ENCODE measurements at regions not wholly inside any gene's neighbourhood (a gene's known extent, or its start where the extent isn't known, plus 50 kb on each side); places are given as distances from the start of the nearest gene placed in this dataset.

GRCh38 chr12:27907766-27908165, 64.8 kb downstream of the PTHLH start:
- Mint-ChIP-seq H3K27ac (no peak overlapping the region), H3K36me3 (no peaks in the 10 kb centered on the region), H3K4me1 (no peaks in the 10 kb centered on the region), H3K27me3 (peaks cover 6% of the 10 kb centered on the region), H3K9me3 (peaks cover 5% of the 10 kb centered on the region), H3K4me3 (no peak overlapping the region)

DNA sequence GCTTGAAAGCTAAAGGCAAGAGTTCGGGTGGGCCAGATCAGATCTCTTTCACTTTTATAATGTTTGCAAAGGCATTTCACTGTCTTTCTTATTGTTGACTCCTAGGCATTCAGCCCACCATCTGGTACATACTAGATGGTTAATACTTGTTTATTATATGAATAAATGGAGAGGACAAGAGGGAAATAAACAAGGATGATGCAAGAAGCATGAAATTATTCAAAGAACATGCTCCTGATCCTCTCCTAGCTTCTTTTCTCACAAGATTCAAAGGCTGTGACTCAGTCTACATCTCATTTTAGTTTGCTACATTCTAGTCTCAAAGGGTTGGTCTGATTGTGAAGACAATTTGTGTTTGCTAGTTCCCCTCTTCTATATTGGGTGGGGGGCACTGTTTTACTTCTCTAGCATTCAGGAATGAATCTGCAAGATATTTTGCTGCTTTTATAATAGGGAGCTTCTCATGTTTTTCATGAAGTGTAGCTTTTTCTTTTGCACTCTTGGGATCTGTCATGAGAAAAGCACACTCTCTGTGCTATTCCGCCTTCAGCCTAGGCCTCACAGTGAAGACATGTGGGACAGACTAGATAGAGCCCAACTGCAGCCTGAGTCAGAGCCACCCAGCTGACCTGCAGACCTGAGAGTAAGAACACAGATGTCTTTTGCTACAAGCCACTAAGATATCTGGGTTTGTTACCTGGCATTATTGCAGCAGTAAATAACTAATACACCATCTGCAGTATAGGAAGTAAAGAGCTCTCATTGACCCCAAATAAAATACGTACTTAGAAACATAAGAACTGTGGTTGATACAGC, 65.7 kb downstream of the PTHLH start:
- Mint-ChIP-seq H3K36me3 (no peaks in the 10 kb centered on the region), H3K27me3 (peaks cover 6% of the 10 kb centered on the region), H3K9me3 (peaks cover 5% of the 10 kb centered on the region), H3K4me3 (no peak overlapping the region), H3K4me1 (no peaks in the 10 kb centered on the region), H3K27ac (no peak overlapping the region)

DNA sequence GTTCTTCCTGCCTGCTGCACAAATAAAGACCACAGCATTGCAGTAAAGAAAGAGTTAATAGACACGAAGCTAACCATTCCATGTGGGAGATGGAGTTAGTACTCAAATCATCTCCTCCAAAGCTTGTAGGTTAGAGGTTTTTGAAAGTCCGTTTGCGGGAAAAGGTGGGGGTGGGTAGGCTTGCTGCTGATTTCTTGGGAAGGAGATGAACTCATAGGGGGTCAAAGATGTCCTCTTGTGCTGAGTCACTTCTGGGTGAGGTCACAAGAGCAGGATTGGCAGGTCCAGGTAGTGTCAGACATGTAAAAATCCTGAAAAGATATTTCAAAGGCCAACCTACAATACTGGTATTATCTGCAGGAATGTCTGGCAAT, 66.4 kb downstream of the PTHLH start:
- Mint-ChIP-seq H3K9me3 (peaks cover under 1% of the 10 kb centered on the region), H3K4me3 (no peak overlapping the region), H3K27me3 (peaks cover 3% of the 10 kb centered on the region), H3K4me1 (no peaks in the 10 kb centered on the region), H3K27ac (no peak overlapping the region), H3K36me3 (no peaks in the 10 kb centered on the region)

- peaks cover 3% of the 10 kb centered on the region for H3K27me3 Mint-ChIP-seq
- no peaks in the 10 kb centered on the region for H3K9me3 Mint-ChIP-seq
- H3K27ac Mint-ChIP-seq = no peak overlapping the region
- no peaks in the 10 kb centered on the region for H3K4me1 Mint-ChIP-seq
- H3K4me3 Mint-ChIP-seq = no peak overlapping the region
- no peaks in the 10 kb centered on the region for H3K36me3 Mint-ChIP-seq
These were observed 67.0 kb downstream of the PTHLH start for GRCh38 chr12:27905285-27906126.

- H3K36me3 Mint-ChIP-seq = no peaks in the 10 kb centered on the region
- no peaks in the 10 kb centered on the region for H3K9me3 Mint-ChIP-seq
- H3K27me3 Mint-ChIP-seq = peaks cover 2% of the 10 kb centered on the region
- no peak overlapping the region for H3K27ac Mint-ChIP-seq
- no peak overlapping the region for H3K4me3 Mint-ChIP-seq
- no peaks in the 10 kb centered on the region for H3K4me1 Mint-ChIP-seq
These were observed 69.9 kb downstream of the PTHLH start for GRCh38 chr12:27902651-27903050.

- Mint-ChIP-seq H3K27ac (no peak overlapping the region), H3K4me1 (no peaks in the 10 kb centered on the region), H3K4me3 (no peak overlapping the region), H3K9me3 (no peaks in the 10 kb centered on the region), H3K27me3 (peaks cover 2% of the 10 kb centered on the region), H3K36me3 (no peaks in the 10 kb centered on the region)
These were observed 70.6 kb downstream of the PTHLH start for GRCh38 chr12:27901959-27902358.

- Mint-ChIP-seq H3K27ac (no peak overlapping the region), H3K4me1 (no peaks in the 10 kb centered on the region), H3K9me3 (no peaks in the 10 kb centered on the region), H3K4me3 (no peak overlapping the region), H3K27me3 (peaks cover 2% of the 10 kb centered on the region), H3K36me3 (no peaks in the 10 kb centered on the region)
These were observed 71.3 kb downstream of the PTHLH start for GRCh38 chr12:27900920-27901879.

GRCh38 chr12:27899151-27899661, 73.3 kb downstream of the PTHLH start:
- Mint-ChIP-seq H3K9me3 (no peaks in the 10 kb centered on the region), H3K4me3 (no peak overlapping the region), H3K27me3 (peaks cover 7% of the 10 kb centered on the region), H3K4me1 (no peaks in the 10 kb centered on the region), H3K27ac (peak overlapping the region; percentile 37), H3K36me3 (no peaks in the 10 kb centered on the region)

GRCh38 chr12:27898022-27898421, 74.5 kb downstream of the PTHLH start:
- Mint-ChIP-seq H3K27ac (no peak overlapping the region), H3K4me1 (no peaks in the 10 kb centered on the region), H3K36me3 (no peaks in the 10 kb centered on the region), H3K9me3 (no peaks in the 10 kb centered on the region), H3K4me3 (no peak overlapping the region), H3K27me3 (peaks cover 5% of the 10 kb centered on the region)

- H3K27me3 Mint-ChIP-seq = peaks cover 5% of the 10 kb centered on the region
- H3K9me3 Mint-ChIP-seq = no peaks in the 10 kb centered on the region
- H3K4me1 Mint-ChIP-seq = no peaks in the 10 kb centered on the region
- no peak overlapping the region for H3K27ac Mint-ChIP-seq
- H3K4me3 Mint-ChIP-seq = no peak overlapping the region
- no peaks in the 10 kb centered on the region for H3K36me3 Mint-ChIP-seq
These were observed 76.0 kb downstream of the PTHLH start for GRCh38 chr12:27896419-27896990.

- H3K4me1 Mint-ChIP-seq = no peaks in the 10 kb centered on the region
- no peak overlapping the region for H3K27ac Mint-ChIP-seq
- no peaks in the 10 kb centered on the region for H3K36me3 Mint-ChIP-seq
- H3K27me3 Mint-ChIP-seq = peaks cover 5% of the 10 kb centered on the region
- H3K9me3 Mint-ChIP-seq = no peaks in the 10 kb centered on the region
- no peak overlapping the region for H3K4me3 Mint-ChIP-seq
These were observed 78.2 kb downstream of the PTHLH start for GRCh38 chr12:27894309-27894708.

DNA sequence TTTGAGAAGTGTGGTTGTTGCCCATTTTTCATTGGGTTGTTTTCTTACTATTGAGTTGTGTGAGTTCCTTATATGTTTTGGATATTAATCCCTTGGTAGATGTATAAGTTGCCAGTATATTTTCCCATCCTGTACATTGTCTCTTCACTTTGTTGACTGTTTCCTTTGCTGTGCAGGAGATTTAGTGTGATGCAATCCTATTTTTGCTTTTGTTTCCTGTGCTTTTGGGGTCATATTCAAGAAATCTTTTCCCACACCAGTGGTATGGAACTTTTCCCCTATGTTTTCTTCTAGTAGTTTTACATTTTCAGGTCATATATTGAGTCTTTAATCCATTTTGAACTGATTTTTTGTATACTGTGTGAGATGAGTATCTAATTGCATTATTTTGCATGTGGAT, 92.8 kb downstream of the PTHLH start:
- peaks cover 3% of the 10 kb centered on the region for H3K36me3 Mint-ChIP-seq
- H3K27ac Mint-ChIP-seq = no peak overlapping the region
- H3K27me3 Mint-ChIP-seq = no peaks in the 10 kb centered on the region
- peaks cover 15% of the 10 kb centered on the region for H3K4me1 Mint-ChIP-seq
- no peak overlapping the region for H3K4me3 Mint-ChIP-seq
- peaks cover 15% of the 10 kb centered on the region for H3K9me3 Mint-ChIP-seq

- H3K27me3 Mint-ChIP-seq = no peaks in the 10 kb centered on the region
- H3K36me3 Mint-ChIP-seq = peaks cover 5% of the 10 kb centered on the region
- peaks cover 36% of the 10 kb centered on the region for H3K4me1 Mint-ChIP-seq
- peaks cover 15% of the 10 kb centered on the region for H3K9me3 Mint-ChIP-seq
- no peak overlapping the region for H3K4me3 Mint-ChIP-seq
- H3K27ac Mint-ChIP-seq = no peak overlapping the region
These were observed 95.6 kb upstream of the MANSC4 start for GRCh38 chr12:27875677-27876076.

DNA sequence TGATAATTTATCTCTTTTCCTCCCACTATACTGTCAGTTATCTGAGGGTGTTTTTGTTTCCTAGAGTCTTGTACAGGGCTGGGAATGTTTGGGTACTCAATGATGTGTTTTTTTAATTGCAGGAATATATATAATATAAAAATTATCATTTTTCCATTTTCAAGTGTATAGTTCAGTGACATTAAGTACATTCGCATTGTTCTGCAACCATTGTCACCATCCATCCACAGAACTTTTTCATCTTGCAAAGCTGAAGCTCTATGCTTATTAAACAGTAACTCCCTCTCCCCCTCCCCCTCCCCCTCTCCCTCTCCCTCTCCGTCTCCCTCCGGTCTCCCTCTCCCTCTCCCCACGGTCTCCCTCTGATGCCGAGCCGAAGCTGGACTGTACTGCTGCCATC, 93.0 kb upstream of the MANSC4 start:
- no peak overlapping the region for H3K27ac Mint-ChIP-seq
- H3K4me1 Mint-ChIP-seq = peaks cover 44% of the 10 kb centered on the region
- peaks cover 15% of the 10 kb centered on the region for H3K9me3 Mint-ChIP-seq
- H3K27me3 Mint-ChIP-seq = no peaks in the 10 kb centered on the region
- peaks cover 5% of the 10 kb centered on the region for H3K36me3 Mint-ChIP-seq
- H3K4me3 Mint-ChIP-seq = no peak overlapping the region

GRCh38 chr12:27871946-27872345, 91.9 kb upstream of the MANSC4 start:
- H3K4me1 Mint-ChIP-seq = peaks cover 44% of the 10 kb centered on the region
- H3K9me3 Mint-ChIP-seq = peaks cover 15% of the 10 kb centered on the region
- H3K27ac Mint-ChIP-seq = no peak overlapping the region
- H3K27me3 Mint-ChIP-seq = no peaks in the 10 kb centered on the region
- no peak overlapping the region for H3K4me3 Mint-ChIP-seq
- peaks cover 5% of the 10 kb centered on the region for H3K36me3 Mint-ChIP-seq

Measured in activated naive CD4-positive, alpha-beta T cell treated with anti-CD3 and anti-CD28 coated beads, Interleukin-2, amount 50 U/mL, for 24 hours (primary cell).